Bone marrow (tissue), 2 donors: ENCODE measurements at regions not wholly inside any gene's neighbourhood (a gene's known extent, or its start where the extent isn't known, plus 50 kb on each side); places are given as distances from the start of the nearest gene placed in this dataset.
"Not testable (repeated sequence)": the region's sequence is repeated elsewhere in the genome, so short reads cannot be mapped to it uniquely, and the experiment has no call there.

Source experiments
- DNase-seq, 2 donors: peaks; one replicate each; lab custom pipeline; 2025; lab: John Stamatoyannopoulos, UW

DNA sequence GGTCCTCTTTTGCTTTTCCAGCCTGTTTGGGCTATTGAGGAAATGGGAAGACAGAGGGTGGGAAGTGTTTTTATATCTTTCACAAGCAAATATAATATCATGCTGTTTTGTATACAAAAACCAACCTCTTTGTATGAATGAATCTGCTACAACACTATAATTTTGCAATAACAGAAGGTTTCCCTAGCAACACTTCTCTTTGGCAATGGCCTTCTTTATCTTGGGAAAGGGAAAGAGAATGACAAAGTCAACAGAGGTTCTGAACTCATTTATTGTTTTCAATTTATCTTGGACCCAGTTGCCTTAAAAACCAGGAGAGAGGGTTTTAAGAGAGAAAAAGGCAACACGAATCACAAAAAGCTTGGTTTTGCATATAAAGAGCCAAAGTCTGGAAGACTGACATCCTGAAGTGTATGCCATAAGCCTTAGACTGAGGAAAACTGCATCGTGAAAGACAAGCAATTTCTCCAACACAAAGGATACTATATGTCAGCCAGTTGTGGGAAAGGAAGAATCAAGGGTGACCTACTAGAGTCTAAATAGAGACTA, 121.8 kb upstream of the FAM241A start:
- DNase-seq: no peak

GRCh38 chr4:112026058-112026457, 119.2 kb upstream of the FAM241A start:
- no peak for DNase-seq

DNA sequence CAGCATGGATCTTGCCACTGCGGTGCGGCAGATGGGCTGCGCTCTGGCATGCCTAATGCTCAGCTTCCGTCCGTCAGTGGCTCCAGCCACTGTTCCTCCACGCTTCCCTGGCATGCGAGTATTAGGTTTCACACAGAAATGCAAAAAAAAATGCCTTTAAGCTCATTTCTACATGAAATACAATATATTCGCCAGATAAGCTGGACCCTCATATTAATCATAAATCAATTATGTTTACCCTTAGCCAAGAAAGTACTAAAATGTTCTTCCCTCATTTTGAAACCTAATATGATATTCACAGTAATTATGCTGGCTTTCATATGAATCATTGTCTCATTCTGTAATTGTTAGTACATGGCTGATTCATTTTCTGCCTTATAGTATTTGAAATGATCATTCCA, 115.5 kb upstream of the FAM241A start:
- DNase-seq: no peak

DNA sequence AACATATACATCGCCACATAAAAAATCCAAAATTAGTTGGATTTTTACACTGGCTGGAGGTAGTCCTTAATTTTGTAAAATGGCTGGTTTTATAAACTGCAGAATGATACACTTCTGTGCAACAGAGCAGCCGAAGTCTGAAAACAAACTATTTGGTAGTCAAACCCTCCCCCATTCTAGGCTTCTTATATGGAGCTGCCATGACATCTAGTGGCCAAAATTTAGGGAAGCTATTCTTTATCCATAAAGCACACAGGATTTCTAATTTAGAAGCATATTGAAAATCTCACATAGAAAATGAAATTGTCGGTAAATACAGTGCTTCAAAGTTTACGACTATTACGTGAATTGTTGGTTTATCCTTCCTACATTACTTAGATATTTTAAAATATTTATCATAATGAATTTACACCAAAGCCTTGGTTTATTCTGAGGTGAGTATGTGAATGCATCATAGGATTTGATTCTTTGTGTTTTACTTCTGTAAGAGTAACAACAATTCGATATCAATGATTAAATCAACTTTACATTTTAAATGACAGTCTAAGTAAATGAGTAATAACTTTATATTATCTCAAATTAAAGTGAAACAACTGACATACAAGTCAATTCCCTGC, 113.4 kb upstream of the FAM241A start:
- DNase-seq: peak in 1 of 2 donors; percentile 17

DNA sequence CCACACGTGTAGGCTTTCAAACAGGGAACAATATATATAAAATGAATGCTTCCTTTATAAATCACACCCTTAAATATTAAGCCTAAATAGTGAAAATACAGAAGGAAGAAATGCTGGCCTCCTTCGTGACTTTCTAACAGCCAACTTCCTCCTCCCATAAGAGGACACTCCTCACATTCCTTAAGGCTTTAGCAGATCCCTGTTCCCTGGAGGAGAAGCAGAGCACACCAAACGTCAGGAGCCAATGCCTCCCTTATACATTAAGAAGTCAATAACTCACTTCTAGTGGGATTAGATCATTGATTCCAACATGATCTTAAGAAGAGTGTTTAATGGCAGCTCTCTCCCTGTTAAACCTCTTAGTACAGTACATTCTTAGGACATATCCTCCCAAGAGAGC, 108.4 kb upstream of the FAM241A start:
- DNase-seq: no peak

- DNase-seq: no peak
Observed at GRCh38 chr4:112038861-112039260, 106.4 kb upstream of the FAM241A start.

DNA sequence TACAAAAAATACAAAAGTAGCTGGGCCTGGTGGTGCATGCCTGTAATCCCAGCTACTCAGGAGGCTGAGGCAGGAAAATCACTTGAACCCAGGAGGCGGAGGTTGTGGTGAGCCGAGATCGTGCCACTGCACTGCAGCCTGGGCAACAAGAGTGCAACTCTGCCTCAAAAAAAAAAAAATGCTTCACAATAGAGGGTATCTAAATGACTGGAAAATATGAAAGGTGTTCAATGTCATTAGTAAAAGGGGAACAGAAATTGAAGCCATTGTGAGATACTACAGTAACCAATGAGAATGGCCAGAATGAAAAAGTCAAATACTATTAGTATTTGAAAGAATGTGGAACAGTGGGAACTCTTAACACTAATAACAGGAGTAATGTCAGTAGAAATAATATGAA, 96.1 kb upstream of the FAM241A start:
- DNase-seq: not testable (repeated sequence)

- no peak for DNase-seq
Observed at GRCh38 chr4:112053825-112054350, 91.4 kb upstream of the FAM241A start.

DNA sequence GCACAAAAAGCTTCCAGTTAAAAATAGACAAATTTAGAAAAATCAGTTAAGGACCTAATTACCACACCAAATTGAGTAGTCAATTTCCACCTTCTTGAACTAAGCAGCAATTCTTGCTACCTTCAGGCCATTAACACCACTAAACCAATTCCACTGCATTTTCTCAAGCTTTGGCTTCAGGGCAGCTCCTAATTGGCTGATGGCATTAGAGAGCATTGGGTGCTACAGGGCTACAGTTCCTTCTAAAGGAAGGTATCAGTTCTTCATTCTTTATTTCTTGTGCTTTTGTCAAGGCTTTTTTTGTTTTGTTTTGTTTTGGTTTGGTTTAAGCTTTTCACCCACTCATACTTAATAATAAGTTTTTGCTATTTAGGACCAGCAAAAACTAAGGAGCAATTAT, 90.2 kb upstream of the FAM241A start:
- DNase-seq: no peak

- no peak for DNase-seq
Observed at GRCh38 chr4:112057470-112057869, 87.8 kb upstream of the FAM241A start.

DNA sequence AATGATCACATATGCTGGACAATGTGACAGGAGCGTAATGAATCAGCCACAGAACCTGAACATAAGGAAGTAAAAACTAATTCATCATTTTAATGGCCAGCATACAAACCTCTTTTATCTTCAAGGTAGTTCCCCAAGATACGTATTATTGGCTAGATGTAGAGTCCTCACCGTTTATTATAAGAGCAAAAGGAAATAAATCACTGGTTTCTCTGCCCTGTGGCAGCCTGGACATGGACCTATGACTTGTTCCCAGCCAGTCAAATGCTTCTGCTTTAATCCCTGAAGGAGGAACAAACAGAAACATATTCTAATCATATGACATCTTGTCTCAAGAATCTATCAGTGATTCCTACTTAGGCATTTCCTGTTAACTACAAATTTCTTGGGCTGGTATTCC, 86.8 kb upstream of the FAM241A start:
- DNase-seq: no peak

DNA sequence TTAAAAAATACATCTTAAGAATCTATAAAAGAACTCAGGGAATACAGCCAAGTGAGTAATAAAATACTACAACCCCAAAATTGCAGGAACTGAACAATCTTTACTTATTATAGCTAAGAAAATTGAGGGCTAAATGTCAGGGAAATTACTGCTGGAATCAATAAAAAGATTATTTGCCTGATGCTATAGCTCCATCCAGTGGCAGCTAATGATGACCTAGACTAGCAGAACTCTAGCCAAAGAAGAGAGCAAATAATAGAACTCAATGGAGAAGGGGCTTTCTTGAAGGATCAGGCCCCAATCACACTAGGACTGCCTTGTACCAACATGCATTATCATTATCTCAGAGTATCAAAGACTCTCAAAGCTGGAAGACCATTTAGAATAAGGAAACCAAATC, 85.0 kb upstream of the FAM241A start:
- DNase-seq: no peak

- no peak for DNase-seq
Observed at GRCh38 chr4:112061207-112061817, 83.9 kb upstream of the FAM241A start.

- no peak for DNase-seq
Observed at GRCh38 chr4:112063260-112063659, 82.0 kb upstream of the FAM241A start.

DNA sequence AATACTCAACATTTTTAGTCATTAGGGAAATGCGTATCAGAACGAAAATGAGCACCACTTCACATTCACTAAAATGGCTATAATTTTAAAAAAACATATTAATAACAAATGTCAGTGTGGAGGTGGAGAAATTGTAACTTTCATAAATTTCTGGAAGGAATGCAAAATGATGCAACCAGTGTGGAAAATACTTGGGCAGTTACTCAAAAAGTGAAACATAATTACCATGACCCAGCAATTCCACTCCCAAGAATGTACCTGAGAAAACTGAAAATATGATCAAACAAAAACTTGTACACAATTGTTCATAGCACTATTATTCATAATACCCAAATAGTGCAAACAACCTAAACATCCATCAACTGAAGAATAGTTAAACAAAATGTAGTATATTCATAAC, 76.1 kb upstream of the FAM241A start:
- DNase-seq: no peak

DNA sequence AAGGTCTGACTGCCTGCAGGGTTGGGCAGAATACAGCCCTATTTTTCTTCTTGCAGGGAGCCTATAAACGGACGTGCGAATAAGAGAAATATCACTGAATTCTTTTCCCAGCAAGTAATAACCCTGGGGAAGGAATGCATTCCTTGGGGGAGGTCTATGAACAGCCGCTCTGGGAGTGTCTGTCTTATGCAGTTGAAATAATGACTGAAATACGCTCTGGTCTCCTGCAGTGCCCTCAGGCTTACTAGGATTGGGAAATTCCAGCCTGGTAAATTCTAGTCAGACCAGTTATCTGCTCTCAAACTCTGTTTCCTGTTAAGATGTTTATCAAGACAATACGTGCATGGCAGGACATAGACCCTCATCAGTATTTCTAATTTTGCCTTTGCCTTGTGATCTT, 72.1 kb upstream of the FAM241A start:
- DNase-seq: no peak

DNA sequence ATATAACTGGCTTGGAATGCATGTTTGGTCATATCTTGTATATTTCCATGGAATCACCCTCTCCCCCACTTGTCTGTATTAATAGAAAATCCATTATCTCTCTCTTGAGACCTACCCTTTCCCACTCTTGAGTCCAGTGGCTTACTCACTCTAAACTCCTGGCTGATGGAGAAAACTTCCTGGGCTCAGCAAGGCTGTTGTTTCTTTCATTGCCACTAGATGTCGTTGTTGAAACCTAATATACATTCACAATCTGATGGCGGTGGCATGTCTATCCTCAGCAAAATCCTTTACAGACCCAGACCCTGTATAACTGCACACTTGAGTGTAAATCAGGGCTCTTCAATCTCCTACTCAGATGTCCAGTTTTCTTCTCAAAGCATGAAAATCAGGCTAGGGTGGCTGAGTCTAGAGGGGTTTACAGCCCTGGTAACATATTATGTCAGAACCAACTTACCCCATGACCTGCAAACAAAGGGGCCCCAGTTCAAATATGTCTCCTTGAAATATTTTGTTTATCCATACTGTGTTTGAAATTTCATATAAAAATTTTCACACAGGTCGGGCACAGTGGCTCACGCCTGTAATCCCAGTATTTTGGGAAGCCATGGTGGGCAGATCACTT, 70.0 kb upstream of the FAM241A start:
- DNase-seq: peak in 1 of 2 donors; percentile 15

GRCh38 chr4:112075906-112076305, 69.3 kb upstream of the FAM241A start:
- DNase-seq: no peak

DNA sequence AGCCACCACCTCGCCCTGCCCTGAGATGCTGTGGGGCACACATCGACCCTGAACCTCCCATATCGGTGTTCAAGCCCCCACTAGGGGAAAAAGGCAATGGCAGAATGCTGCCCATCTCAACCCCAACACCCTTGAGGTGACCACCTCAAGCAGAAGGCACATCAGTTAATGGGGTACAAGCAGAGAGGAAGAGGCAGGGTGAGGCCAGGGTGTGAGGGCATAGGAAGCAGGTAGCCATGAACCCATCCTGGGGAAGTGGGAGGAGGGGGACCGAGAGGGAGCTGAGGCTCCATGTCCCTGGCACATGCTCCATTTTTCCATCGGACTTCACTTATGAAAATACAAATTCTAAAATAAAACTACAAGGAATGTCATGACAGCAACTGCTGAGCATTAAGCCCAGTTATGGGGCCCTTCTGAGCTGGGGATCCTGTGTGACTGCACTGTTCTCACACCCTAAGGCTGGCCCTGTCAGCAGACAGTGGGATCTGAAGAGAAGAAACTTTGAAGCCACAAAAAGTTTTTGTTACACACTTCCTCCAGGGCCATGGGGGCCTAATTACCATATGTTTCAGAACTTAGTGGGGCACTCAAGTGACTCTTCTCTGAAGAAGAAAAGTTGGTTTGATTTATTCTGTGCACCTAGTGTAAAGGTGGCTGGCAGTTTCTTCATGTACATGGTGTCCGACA, 68.2 kb upstream of the FAM241A start:
- DNase-seq: no peak

DNA sequence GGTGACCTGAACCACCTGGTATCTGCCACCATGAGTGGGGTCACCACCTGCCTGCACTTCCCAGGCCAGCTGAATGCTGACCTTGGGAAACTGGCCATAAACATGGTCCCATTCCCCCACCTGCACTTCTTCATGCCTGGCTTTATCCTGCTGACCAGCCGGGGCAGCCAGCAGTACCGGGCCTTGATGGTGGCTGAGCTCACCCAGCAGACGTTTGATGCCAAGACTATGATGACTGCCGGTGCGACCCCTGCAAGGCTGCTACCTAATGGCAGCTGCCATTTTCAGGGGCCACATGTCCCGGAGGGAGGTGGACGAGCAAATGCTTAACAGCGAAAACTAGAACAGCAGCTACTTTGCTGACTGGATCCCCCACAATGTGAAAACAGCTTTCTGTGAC, 67.5 kb upstream of the FAM241A start:
- DNase-seq: no peak

DNA sequence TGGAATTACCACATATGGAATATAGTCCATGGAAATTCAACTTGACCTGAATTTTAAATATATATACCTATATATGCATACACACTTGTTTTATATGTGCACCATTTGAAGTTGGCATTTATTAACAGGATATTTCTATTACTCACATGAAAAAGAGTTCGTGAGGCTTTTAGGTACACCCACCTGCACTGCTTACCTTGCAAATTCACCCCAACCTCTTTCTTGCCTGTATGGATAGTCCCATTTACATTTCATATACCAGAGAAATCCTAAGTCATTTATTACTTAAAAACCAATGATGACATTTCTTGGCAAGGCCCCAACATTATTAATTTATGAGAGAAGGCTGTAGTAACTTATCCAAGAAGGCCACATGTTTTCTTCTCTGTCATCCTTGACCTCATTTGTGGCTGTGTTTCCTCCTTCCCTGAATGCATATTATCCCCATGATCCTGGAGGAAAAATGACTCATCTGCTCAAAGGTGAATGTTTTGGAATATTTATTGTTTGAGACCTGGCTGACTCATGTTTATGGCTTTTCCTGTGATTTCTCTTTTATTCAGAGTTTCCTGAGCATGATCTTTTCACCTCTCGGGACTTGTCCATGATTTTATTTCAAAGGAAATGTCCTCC, 62.2 kb upstream of the FAM241A start:
- no peak for DNase-seq
